H9 (cell line): ENCODE measurements at regions not wholly inside any gene's neighbourhood (a gene's known extent, or its start where the extent isn't known, plus 50 kb on each side); places are given as distances from the start of the nearest gene placed in this dataset.

ENCODE experiments used
- DNase-seq: peaks from one replicate; pipeline ENCODE4 v3.0.0-alpha.2; 2017
- H2AFZ ChIP-seq: one replicate; pipeline ENCODE4 v1.6.1; 2013; ENCODE audit warnings: mild to moderate bottlenecking, low read length, control low read depth, moderate library complexity
- H2AK5ac ChIP-seq: 2 replicates; pipeline ENCODE4 v1.6.1; 2013; ENCODE audit warnings: low read length, control low read depth, mixed read lengths; ENCODE audit not compliant: insufficient read length
- H2BK120ac ChIP-seq: one replicate; pipeline ENCODE4 v1.6.1; 2013; ENCODE audit warnings: low read depth, mild to moderate bottlenecking, low read length, control low read depth, inconsistent platforms; ENCODE audit not compliant: poor library complexity, severe bottlenecking
- H2BK12ac ChIP-seq: 2 replicates; pipeline ENCODE4 v1.6.1; 2013; ENCODE audit warnings: low read length, control low read depth, mixed read lengths, low read depth; ENCODE audit not compliant: insufficient read length
- H2BK15ac ChIP-seq: 2 replicates; pipeline ENCODE4 v1.6.1; 2013; ENCODE audit warnings: low read depth, low read length, control low read depth
- H2BK20ac ChIP-seq: one replicate; pipeline ENCODE4 v1.6.1; 2013; ENCODE audit warnings: low read depth, mild to moderate bottlenecking, low read length, control low read depth, inconsistent platforms; ENCODE audit not compliant: poor library complexity, severe bottlenecking
- H2BK5ac ChIP-seq: 2 replicates; pipeline ENCODE4 v1.6.1; 2013; ENCODE audit warnings: low read length, control low read depth, mixed read lengths; ENCODE audit not compliant: insufficient read length
- H3K14ac ChIP-seq: 2 replicates; pipeline ENCODE4 v1.6.1; 2013; ENCODE audit warnings: low read length, control low read depth; ENCODE audit not compliant: insufficient read depth
- H3K18ac ChIP-seq: 2 replicates; pipeline ENCODE4 v1.6.1; 2013; ENCODE audit warnings: low read depth, mild to moderate bottlenecking, mixed read lengths, low read length, control low read depth; ENCODE audit not compliant: insufficient read length
- H3K23ac ChIP-seq: 2 replicates; pipeline ENCODE4 v1.6.1; 2013; ENCODE audit warnings: low read length, control low read depth, mixed read lengths, low read depth; ENCODE audit not compliant: insufficient read length
- H3K23me2 ChIP-seq: 2 replicates; pipeline ENCODE4 v1.6.1; 2013; ENCODE audit warnings: low read depth, mild to moderate bottlenecking, mixed read lengths, low read length, control low read depth; ENCODE audit not compliant: insufficient read length, poor library complexity, severe bottlenecking
- H3K27ac ChIP-seq: 2 replicates; pipeline ENCODE4 v1.5.1; 2013; ENCODE audit warnings: low read length, control low read depth, mixed read lengths, low read depth; ENCODE audit not compliant: insufficient read length
- H3K27me3 ChIP-seq: 2 replicates; pipeline ENCODE4 v1.6.1; 2013; ENCODE audit warnings: low read length, control low read depth, inconsistent platforms; ENCODE audit not compliant: insufficient read depth
- H3K4ac ChIP-seq: 2 replicates; pipeline ENCODE4 v1.6.1; 2013; ENCODE audit warnings: low read depth, mild to moderate bottlenecking, control low read depth, inconsistent platforms, low read length, moderate library complexity
- H3K4me1 ChIP-seq: 2 replicates; pipeline ENCODE4 v1.6.1; 2013; ENCODE audit warnings: low read length, control low read depth, inconsistent platforms; ENCODE audit not compliant: insufficient read depth
- H3K4me2 ChIP-seq: 2 replicates; pipeline ENCODE4 v1.6.1; 2013; ENCODE audit warnings: low read length, control low read depth, mixed read lengths; ENCODE audit not compliant: insufficient read length, insufficient read depth
- H3K56ac ChIP-seq: 2 replicates; pipeline ENCODE4 v1.6.1; 2013; ENCODE audit warnings: low read depth, mild to moderate bottlenecking, mixed read lengths, low read length, control low read depth; ENCODE audit not compliant: insufficient read length
- H3K79me1 ChIP-seq: 2 replicates; pipeline ENCODE4 v1.6.1; 2013; ENCODE audit warnings: low read depth, mild to moderate bottlenecking, moderate library complexity, low read length, control low read depth, inconsistent platforms; ENCODE audit not compliant: insufficient read depth, poor library complexity, severe bottlenecking
- H3K79me2 ChIP-seq: 2 replicates; pipeline ENCODE4 v1.6.1; 2013; ENCODE audit warnings: low read length, control low read depth, inconsistent platforms; ENCODE audit not compliant: insufficient read depth
- H3K9ac ChIP-seq: 2 replicates; pipeline ENCODE4 v1.6.1; 2013; ENCODE audit warnings: low read length, control low read depth, mixed read lengths; ENCODE audit not compliant: insufficient read length; ENCODE audit errors: extremely low read depth
- H3K9me3 ChIP-seq: one replicate; pipeline ENCODE4 v1.6.1; 2013; ENCODE audit warnings: low read depth, low read length, inconsistent platforms; ENCODE audit not compliant: control insufficient read depth
- H3T11ph ChIP-seq: one replicate; pipeline ENCODE4 v1.6.1; 2013; ENCODE audit warnings: mild to moderate bottlenecking, low read length, control low read depth, inconsistent platforms
- H4K20me1 ChIP-seq: one replicate; pipeline ENCODE4 v1.6.1; 2013; ENCODE audit not compliant: control insufficient read depth, insufficient read length, insufficient read depth
- H4K5ac ChIP-seq: 2 replicates; pipeline ENCODE4 v1.6.1; 2013; ENCODE audit warnings: low read depth, mild to moderate bottlenecking, mixed read lengths, low read length, control low read depth; ENCODE audit not compliant: insufficient read length
- H4K8ac ChIP-seq: replicated peaks from 2 replicates; pipeline ENCODE4 v1.6.1; 2013; ENCODE audit warnings: low read length, control low read depth, mixed read lengths, low read depth; ENCODE audit not compliant: insufficient read length
- H4K91ac ChIP-seq: 2 replicates; pipeline ENCODE4 v1.6.1; 2013; ENCODE audit warnings: low read depth, mild to moderate bottlenecking, moderate library complexity, mixed read lengths, low read length, control low read depth; ENCODE audit not compliant: insufficient read length
- H3K27ac Mint-ChIP-seq, 3 experiments: 2 replicates in 2 of 3; 3 replicates in 1 of 3; pipeline ENCODE4 v1.8.0; 2020 to 2021; ENCODE audit warnings: mixed read lengths in 3 of 3, mild to moderate bottlenecking in 1 of 3, moderate library complexity in 1 of 3
- H3K27me3 Mint-ChIP-seq: 2 replicates; pipeline ENCODE4 v1.8.0; 2021; ENCODE audit warnings: low read depth, mild to moderate bottlenecking, moderate library complexity, mixed read lengths
- H3K36me3 Mint-ChIP-seq, 3 experiments: 2 replicates in 2 of 3; 3 replicates in 1 of 3; pipeline ENCODE4 v1.8.0; 2020 to 2021; ENCODE audit warnings: low read depth in 3 of 3, mixed read lengths in 3 of 3; ENCODE audit not compliant: insufficient read depth in 1 of 3
- H3K4me1 Mint-ChIP-seq, 2 experiments: 2 replicates each; pipeline ENCODE4 v1.8.0; 2020; ENCODE audit warnings: mixed read lengths in 2 of 2
- H3K4me3 Mint-ChIP-seq, 2 experiments: 2 replicates in 1 of 2; 3 replicates in 1 of 2; pipeline ENCODE4 v1.8.0; 2020 to 2021; ENCODE audit warnings: mild to moderate bottlenecking in 2 of 2, mixed read lengths in 2 of 2, moderate library complexity in 1 of 2
- H3K9me3 Mint-ChIP-seq, 2 experiments: 2 replicates in 1 of 2; 3 replicates in 1 of 2; pipeline ENCODE4 v1.8.0; 2020; ENCODE audit warnings: mild to moderate bottlenecking in 2 of 2, mixed read lengths in 2 of 2, moderate library complexity in 1 of 2
- WGBS: extraction: QIAGEN DNeasy Blood & Tissue Kit; methylation state at CpG from one replicate; pipeline ENCODE4 v1.1.7; 2013; ENCODE audit warnings: missing lambda C conversion rate, low lambda C conversion rate, mixed read lengths; ENCODE audit not compliant: insufficient read length; ENCODE audit errors: extremely low coverage; 5-methylcytosine and 5-hydroxymethylcytosine counted together
- TF ChIP-seq, protein P1 (sequence below): fragments of 200-600 bp; sonication (generic); conservative IDR thresholded peaks from 3 replicates; pipeline ENCODE4 v1.8.0; 2021; ENCODE audit warnings: antibody characterized with exemption, mild to moderate bottlenecking

DNA sequence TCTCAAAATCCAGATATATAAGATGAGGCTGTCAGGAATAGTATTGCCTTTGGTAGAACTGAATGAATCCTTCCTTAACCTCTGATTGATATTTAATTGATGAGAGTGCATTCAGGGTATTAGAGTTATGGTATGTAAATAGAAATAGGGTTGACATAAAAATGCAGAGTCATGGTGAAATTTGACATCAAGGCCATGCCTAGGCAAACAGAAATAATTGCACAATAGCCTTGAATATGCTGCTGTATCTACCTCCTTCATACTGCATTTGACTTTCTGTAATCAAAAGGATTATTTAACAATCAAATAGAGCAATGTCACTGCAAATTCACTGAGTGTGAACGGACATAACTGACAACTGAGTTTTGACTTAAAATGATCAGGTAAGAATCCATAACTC is 1316.3 kb downstream of the STIM2 start:
- Histone ChIP-seq H3K18ac (no peak overlapping the region), H4K5ac (no peak overlapping the region), H3K56ac (no peak overlapping the region), H4K8ac (no peak overlapping the region), H4K91ac (no peak overlapping the region), H3K23ac (no peak overlapping the region), H3K79me1 (no peaks in the 10 kb centered on the region), H2BK20ac (no peak overlapping the region), H3K9ac (no peak overlapping the region), H3K23me2 (no peaks in the 10 kb centered on the region), H2AFZ (no peak overlapping the region), H3K27me3 (no peaks in the 10 kb centered on the region), H3K14ac (no peak overlapping the region), H2AK5ac (no peak overlapping the region), H2BK12ac (no peak overlapping the region), H3K4me2 (no peak overlapping the region), H2BK15ac (no peak overlapping the region), H3K9me3 (no peaks in the 10 kb centered on the region), H4K20me1 (no peaks in the 10 kb centered on the region), H3K79me2 (no peaks in the 10 kb centered on the region), H3K4ac (no peak overlapping the region), H2BK120ac (no peak overlapping the region), H2BK5ac (no peak overlapping the region), H3K4me1 (no peaks in the 10 kb centered on the region), H3T11ph (no peak overlapping the region), H3K27ac (no peak overlapping the region)
- no peak overlapping the region for H3K27ac Mint-ChIP-seq
- no peaks in the 10 kb centered on the region for H3K27me3 Mint-ChIP-seq
- H3K9me3 Mint-ChIP-seq, result no peaks in the 10 kb centered on the region; a peak in 1 of 5 replicates
- TF ChIP-seq, protein P1, sequence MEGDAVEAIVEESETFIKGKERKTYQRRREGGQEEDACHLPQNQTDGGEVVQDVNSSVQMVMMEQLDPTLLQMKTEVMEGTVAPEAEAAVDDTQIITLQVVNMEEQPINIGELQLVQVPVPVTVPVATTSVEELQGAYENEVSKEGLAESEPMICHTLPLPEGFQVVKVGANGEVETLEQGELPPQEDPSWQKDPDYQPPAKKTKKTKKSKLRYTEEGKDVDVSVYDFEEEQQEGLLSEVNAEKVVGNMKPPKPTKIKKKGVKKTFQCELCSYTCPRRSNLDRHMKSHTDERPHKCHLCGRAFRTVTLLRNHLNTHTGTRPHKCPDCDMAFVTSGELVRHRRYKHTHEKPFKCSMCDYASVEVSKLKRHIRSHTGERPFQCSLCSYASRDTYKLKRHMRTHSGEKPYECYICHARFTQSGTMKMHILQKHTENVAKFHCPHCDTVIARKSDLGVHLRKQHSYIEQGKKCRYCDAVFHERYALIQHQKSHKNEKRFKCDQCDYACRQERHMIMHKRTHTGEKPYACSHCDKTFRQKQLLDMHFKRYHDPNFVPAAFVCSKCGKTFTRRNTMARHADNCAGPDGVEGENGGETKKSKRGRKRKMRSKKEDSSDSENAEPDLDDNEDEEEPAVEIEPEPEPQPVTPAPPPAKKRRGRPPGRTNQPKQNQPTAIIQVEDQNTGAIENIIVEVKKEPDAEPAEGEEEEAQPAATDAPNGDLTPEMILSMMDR, result no peak
- no peaks in the 10 kb centered on the region for H3K36me3 Mint-ChIP-seq
- no peak overlapping the region for H3K4me3 Mint-ChIP-seq
- no peak for DNase-seq
- no CpG with 5 or more reads among the region's 1 CpG for WGBS
- no peaks in the 10 kb centered on the region for H3K4me1 Mint-ChIP-seq
